ENCODE measurements at regions not wholly inside any gene's neighbourhood (a gene's known extent, or its start where the extent isn't known, plus 50 kb on each side); places are given as distances from the start of the nearest gene placed in this dataset.

DNA sequence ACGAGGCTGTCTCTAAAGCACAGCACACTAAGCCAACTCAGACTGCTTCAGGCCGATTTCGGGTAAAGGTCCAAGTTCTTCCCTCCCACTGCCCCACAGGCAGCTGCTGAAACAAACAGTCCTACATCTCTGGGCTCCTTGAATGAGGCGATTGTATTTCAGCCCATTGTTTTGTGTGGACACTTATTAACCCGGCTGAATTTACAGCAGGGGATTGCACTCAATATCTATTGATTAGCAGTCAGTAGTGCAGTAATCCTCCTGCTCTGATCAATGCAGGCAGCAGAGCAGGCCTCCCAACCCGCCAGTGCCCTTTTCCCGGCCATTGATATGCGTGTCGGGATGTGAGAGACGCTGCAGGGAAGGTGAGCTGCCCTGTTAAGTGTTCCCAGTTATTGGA lies 330.1 kb downstream of the CMPK2 start:
- TF ChIP-seq, protein P1, sequence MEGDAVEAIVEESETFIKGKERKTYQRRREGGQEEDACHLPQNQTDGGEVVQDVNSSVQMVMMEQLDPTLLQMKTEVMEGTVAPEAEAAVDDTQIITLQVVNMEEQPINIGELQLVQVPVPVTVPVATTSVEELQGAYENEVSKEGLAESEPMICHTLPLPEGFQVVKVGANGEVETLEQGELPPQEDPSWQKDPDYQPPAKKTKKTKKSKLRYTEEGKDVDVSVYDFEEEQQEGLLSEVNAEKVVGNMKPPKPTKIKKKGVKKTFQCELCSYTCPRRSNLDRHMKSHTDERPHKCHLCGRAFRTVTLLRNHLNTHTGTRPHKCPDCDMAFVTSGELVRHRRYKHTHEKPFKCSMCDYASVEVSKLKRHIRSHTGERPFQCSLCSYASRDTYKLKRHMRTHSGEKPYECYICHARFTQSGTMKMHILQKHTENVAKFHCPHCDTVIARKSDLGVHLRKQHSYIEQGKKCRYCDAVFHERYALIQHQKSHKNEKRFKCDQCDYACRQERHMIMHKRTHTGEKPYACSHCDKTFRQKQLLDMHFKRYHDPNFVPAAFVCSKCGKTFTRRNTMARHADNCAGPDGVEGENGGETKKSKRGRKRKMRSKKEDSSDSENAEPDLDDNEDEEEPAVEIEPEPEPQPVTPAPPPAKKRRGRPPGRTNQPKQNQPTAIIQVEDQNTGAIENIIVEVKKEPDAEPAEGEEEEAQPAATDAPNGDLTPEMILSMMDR (IDR thresholded peaks at IDR 0.05; ENCODE audit: insufficient read depth, low read length, missing control alignments) = no peak
- POLR2A ChIA-PET = no interaction called here
- DNase-seq (ENCODE audit: low read depth, low spot score) = no peak
- no peak overlapping the region for H3K4me3 ChIP-seq (ENCODE audit: low read depth, low read length)
- CTCF ChIA-PET = interaction anchor here (1.2 kb wide), 1 partner anchor 9 kb away, joined by 3 read pairs; no protein-coding TSS in a partner anchor

DNA sequence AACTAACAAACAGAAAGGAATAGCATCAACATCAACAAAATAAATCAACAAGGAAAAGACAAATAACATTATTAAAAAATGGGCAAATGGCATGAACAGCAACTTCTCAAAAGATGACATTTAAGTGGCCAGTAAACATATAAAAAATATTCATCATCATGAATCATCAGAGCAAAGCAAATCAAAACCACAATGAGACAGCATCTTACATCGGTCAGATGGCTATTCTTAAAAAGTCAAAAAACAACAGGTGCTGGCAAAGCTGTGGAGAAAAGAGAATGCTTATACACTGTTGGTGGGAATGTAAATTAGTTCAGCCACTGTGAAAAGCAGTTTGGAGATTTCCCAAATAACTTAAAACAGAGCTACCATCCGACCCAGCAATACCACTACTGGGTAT lies 327.1 kb downstream of the CMPK2 start:
- no peak overlapping the region for H3K4me3 ChIP-seq (ENCODE audit: low read depth, low read length)
- TF ChIP-seq, protein P1 (IDR thresholded peaks at IDR 0.05; ENCODE audit: insufficient read depth, low read length, missing control alignments) = no peak
- ChIA-PET POLR2A (no interaction called here), CTCF (no interaction called here)
- DNase-seq (ENCODE audit: low read depth, low spot score) = no peak

DNA sequence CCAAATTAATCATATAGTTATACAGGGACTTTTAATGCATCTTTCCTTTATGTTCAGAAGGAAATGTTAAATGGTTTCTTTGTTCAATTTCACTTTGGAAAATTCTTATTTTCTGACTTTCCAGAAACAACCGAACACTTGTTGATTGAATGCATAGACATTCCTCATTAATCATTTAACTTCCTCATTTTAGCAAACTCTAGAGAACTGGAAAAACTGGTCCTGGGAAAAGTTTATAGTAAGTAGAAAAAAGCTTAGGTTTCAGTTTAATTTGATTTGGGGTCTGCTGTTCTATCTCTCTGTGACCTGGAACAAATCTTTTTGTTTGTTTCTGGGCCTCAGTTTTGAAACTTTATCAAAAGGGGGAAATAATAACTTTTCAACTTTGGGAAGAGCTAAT lies 320.4 kb downstream of the CMPK2 start:
- no peak for DNase-seq (ENCODE audit: low read depth, low spot score)
- TF ChIP-seq, protein P1 (IDR thresholded peaks at IDR 0.05; ENCODE audit: insufficient read depth, low read length, missing control alignments) = no peak
- POLR2A ChIA-PET = no interaction called here
- no peak overlapping the region for H3K4me3 ChIP-seq (ENCODE audit: low read depth, low read length)
- CTCF ChIA-PET = no interaction called here

DNA sequence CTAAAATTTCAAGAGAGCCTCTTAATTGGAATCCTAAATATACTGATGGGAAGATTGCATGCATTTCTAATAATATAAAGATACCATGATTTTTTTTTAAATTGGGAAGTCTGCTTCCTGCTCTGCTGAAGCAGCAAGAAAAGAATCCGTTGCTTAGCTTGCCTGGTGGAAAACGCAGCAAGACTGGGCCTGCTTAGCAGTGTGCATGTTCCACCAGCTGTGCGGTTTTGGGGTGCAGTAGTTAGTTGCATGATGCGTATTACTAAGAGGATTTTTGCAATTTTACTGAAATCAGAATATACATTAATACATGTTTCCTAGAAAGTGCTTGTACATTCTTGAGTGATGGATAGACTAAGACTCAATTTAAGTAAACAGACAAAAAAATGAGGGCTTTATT lies 319.9 kb downstream of the CMPK2 start:
- TF ChIP-seq, protein P1 (IDR thresholded peaks at IDR 0.05; ENCODE audit: insufficient read depth, low read length, missing control alignments) = no peak
- POLR2A ChIA-PET = no interaction called here
- CTCF ChIA-PET = no interaction called here
- no peak for DNase-seq (ENCODE audit: low read depth, low spot score)
- no peak overlapping the region for H3K4me3 ChIP-seq (ENCODE audit: low read depth, low read length)

DNA sequence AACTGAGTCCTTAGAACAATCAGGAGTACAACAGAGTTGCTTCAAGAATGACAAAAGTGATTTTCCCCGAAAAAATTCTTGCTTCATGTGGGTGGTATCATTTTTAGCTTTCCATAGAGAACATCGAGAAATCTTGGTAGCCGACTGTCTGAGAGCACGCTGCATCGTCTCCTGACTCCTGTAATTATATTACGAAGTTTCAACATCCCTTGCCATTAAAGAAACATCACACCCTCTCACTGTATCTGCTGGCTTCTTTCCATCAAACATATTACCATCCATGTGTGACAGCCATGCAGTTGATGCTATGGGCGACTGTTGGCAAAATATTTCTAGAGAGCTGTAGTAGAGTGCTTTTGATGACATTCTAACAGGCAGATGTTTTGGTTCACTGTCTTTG lies 311.2 kb downstream of the CMPK2 start:
- TF ChIP-seq, protein P1 (IDR thresholded peaks at IDR 0.05; ENCODE audit: insufficient read depth, low read length, missing control alignments) = no peak
- no peak overlapping the region for H3K4me3 ChIP-seq (ENCODE audit: low read depth, low read length)
- CTCF ChIA-PET = no interaction called here
- DNase-seq (ENCODE audit: low read depth, low spot score) = no peak
- POLR2A ChIA-PET = no interaction called here

DNA sequence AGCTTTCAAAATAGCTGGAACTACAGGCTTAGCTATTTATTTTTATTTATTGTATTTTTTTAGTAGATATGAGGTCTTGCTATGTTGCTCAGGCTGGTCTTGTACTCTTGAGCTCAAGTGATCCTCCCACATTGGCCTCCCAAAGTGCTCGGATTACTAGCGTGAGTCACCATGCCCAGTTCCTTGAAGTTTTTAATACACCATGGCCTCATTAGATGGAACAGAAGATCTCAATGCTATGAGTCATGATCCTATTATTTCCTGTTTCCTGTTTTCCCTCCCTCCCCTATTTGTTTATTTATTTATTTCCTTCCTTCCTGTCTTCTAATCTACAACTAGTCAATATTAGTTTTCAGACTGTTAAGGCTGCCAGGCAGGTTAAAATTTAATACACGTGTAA lies 309.0 kb downstream of the CMPK2 start:
- no peak for DNase-seq (ENCODE audit: low read depth, low spot score)
- TF ChIP-seq, protein P1 (IDR thresholded peaks at IDR 0.05; ENCODE audit: insufficient read depth, low read length, missing control alignments) = no peak
- ChIA-PET CTCF (no interaction called here), POLR2A (no interaction called here)
- no peak overlapping the region for H3K4me3 ChIP-seq (ENCODE audit: low read depth, low read length)
